ENCODE measurements at regions not wholly inside any gene's neighbourhood (a gene's known extent, or its start where the extent isn't known, plus 50 kb on each side); places are given as distances from the start of the nearest gene placed in this dataset.

GRCh38 chr12:90501412-90501811 is 453.6 kb downstream of the CCER1 start:
- no peak overlapping the region for H3K4me3 ChIP-seq (ENCODE audit: low read length)
- no peak for TF ChIP-seq CTCF (conservative IDR thresholded peaks at IDR 0.05; ENCODE audit: low read depth, low read length)
- no peak for DNase-seq (ENCODE audit: low read depth)

GRCh38 chr12:90499795-90500194 is 455.2 kb downstream of the CCER1 start:
- TF ChIP-seq CTCF (conservative IDR thresholded peaks at IDR 0.05; ENCODE audit: low read depth, low read length), result no peak
- no peak for DNase-seq (ENCODE audit: low read depth)
- H3K4me3 ChIP-seq (ENCODE audit: low read length), result no peak overlapping the region

GRCh38 chr12:90497923-90498545 is 456.9 kb downstream of the CCER1 start:
- H3K4me3 ChIP-seq (ENCODE audit: low read length), result no peak overlapping the region
- no peak for DNase-seq (ENCODE audit: low read depth)
- no peak for TF ChIP-seq CTCF (conservative IDR thresholded peaks at IDR 0.05; ENCODE audit: low read depth, low read length)

GRCh38 chr12:90490355-90490754 is 464.6 kb downstream of the CCER1 start:
- H3K4me3 ChIP-seq (ENCODE audit: low read length), result no peak overlapping the region
- DNase-seq (ENCODE audit: low read depth), result no peak
- TF ChIP-seq CTCF (conservative IDR thresholded peaks at IDR 0.05; ENCODE audit: low read depth, low read length), result no peak

- no peak for TF ChIP-seq CTCF (conservative IDR thresholded peaks at IDR 0.05; ENCODE audit: low read depth, low read length)
- no peak overlapping the region for H3K4me3 ChIP-seq (ENCODE audit: low read length)
- no peak for DNase-seq (ENCODE audit: low read depth)
These were observed 465.8 kb downstream of the CCER1 start for GRCh38 chr12:90489141-90489540.

GRCh38 chr12:90485560-90485959 is 469.4 kb downstream of the CCER1 start:
- TF ChIP-seq CTCF (conservative IDR thresholded peaks at IDR 0.05; ENCODE audit: low read depth, low read length), result no peak
- DNase-seq (ENCODE audit: low read depth), result no peak
- H3K4me3 ChIP-seq (ENCODE audit: low read length), result no peak overlapping the region

GRCh38 chr12:90484094-90484493 is 470.9 kb downstream of the CCER1 start:
- TF ChIP-seq CTCF (conservative IDR thresholded peaks at IDR 0.05; ENCODE audit: low read depth, low read length), result no peak
- no peak overlapping the region for H3K4me3 ChIP-seq (ENCODE audit: low read length)
- DNase-seq (ENCODE audit: low read depth), result no peak

Measured in retinal pigment epithelial cell (primary cell).